ENCODE measurements at regions not wholly inside any gene's neighbourhood (a gene's known extent, or its start where the extent isn't known, plus 50 kb on each side); places are given as distances from the start of the nearest gene placed in this dataset.
"Not testable (repeated sequence)": the region's sequence is repeated elsewhere in the genome, so short reads cannot be mapped to it uniquely, and the experiment has no call there.

- ChIA-PET CTCF (interaction anchor here (0.5 kb wide), 1 partner anchor 236 kb away, joined by 6 read pairs; no protein-coding TSS in a partner anchor), POLR2A (no interaction called here)
- no peaks in the 10 kb centered on the region for H3K4me1 Mint-ChIP-seq
- H3K27me3 Mint-ChIP-seq, result no peaks in the 10 kb centered on the region
- peaks cover 12% of the 10 kb centered on the region for H3K9me3 Mint-ChIP-seq
- DNase-seq, result no peak
- no peaks in the 10 kb centered on the region for H3K36me3 Mint-ChIP-seq (ENCODE audit: low read depth)
- no peak overlapping the region for H3K27ac Mint-ChIP-seq
- no peak overlapping the region for H3K4me3 Mint-ChIP-seq
Measured at GRCh38 chr5:4015709-4016108, 420.1 kb downstream of the IRX1 start.

GRCh38 chr5:4017076-4017803, 421.6 kb downstream of the IRX1 start:
- Mint-ChIP-seq H3K4me3 (no peak overlapping the region), H3K4me1 (no peaks in the 10 kb centered on the region), H3K27ac (no peak overlapping the region), H3K9me3 (peaks cover 12% of the 10 kb centered on the region), H3K36me3 (ENCODE audit: low read depth) (no peaks in the 10 kb centered on the region), H3K27me3 (no peaks in the 10 kb centered on the region)
- no peak for DNase-seq
- CTCF ChIA-PET, result no interaction called here
- POLR2A ChIA-PET, result interaction anchor here (0.6 kb wide), 1 partner anchor 377 kb away, joined by 4 read pairs; no protein-coding TSS in a partner anchor

GRCh38 chr5:4018007-4018406, 422.4 kb downstream of the IRX1 start:
- Mint-ChIP-seq H3K27me3 (no peaks in the 10 kb centered on the region), H3K27ac (no peak overlapping the region), H3K4me3 (no peak overlapping the region), H3K4me1 (no peaks in the 10 kb centered on the region), H3K36me3 (ENCODE audit: low read depth) (no peaks in the 10 kb centered on the region), H3K9me3 (peaks cover 12% of the 10 kb centered on the region)
- CTCF ChIA-PET, result no interaction called here
- POLR2A ChIA-PET, result interaction anchor here (0.6 kb wide), 1 partner anchor 377 kb away, joined by 4 read pairs; no protein-coding TSS in a partner anchor
- no peak for DNase-seq

- Mint-ChIP-seq H3K4me1 (no peaks in the 10 kb centered on the region), H3K4me3 (no peak overlapping the region), H3K36me3 (ENCODE audit: low read depth) (no peaks in the 10 kb centered on the region), H3K27ac (no peak overlapping the region), H3K9me3 (peaks cover 12% of the 10 kb centered on the region), H3K27me3 (no peaks in the 10 kb centered on the region)
- no peak for DNase-seq
- CTCF ChIA-PET, result no interaction called here
- POLR2A ChIA-PET, result no interaction called here
Measured at GRCh38 chr5:4019009-4019769, 423.6 kb downstream of the IRX1 start.

- POLR2A ChIA-PET, result no interaction called here
- H3K36me3 Mint-ChIP-seq (ENCODE audit: low read depth), result no peaks in the 10 kb centered on the region
- H3K27ac Mint-ChIP-seq, result no peak overlapping the region
- CTCF ChIA-PET, result no interaction called here
- H3K9me3 Mint-ChIP-seq, result peaks cover 12% of the 10 kb centered on the region
- no peaks in the 10 kb centered on the region for H3K4me1 Mint-ChIP-seq
- H3K27me3 Mint-ChIP-seq, result no peaks in the 10 kb centered on the region
- H3K4me3 Mint-ChIP-seq, result no peak overlapping the region
- DNase-seq, result no peak
Measured at GRCh38 chr5:4019841-4020240, 424.2 kb downstream of the IRX1 start.

- Mint-ChIP-seq H3K4me1 (no peaks in the 10 kb centered on the region), H3K27ac (no peak overlapping the region), H3K36me3 (ENCODE audit: low read depth) (no peaks in the 10 kb centered on the region), H3K4me3 (no peak overlapping the region), H3K9me3 (peaks cover 12% of the 10 kb centered on the region), H3K27me3 (no peaks in the 10 kb centered on the region)
- no peak for DNase-seq
- CTCF ChIA-PET, result no interaction called here
- POLR2A ChIA-PET, result no interaction called here
Measured at GRCh38 chr5:4020400-4020799, 424.8 kb downstream of the IRX1 start.

GRCh38 chr5:4022056-4022670, 426.5 kb downstream of the IRX1 start:
- CTCF ChIA-PET, result no interaction called here
- DNase-seq, result no peak
- no peaks in the 10 kb centered on the region for H3K36me3 Mint-ChIP-seq (ENCODE audit: low read depth)
- H3K9me3 Mint-ChIP-seq, result peaks cover 9% of the 10 kb centered on the region
- POLR2A ChIA-PET, result interaction anchor here (0.6 kb wide), 1 partner anchor 38 kb away, joined by 3 read pairs; no protein-coding TSS in a partner anchor
- H3K4me1 Mint-ChIP-seq, result no peaks in the 10 kb centered on the region
- H3K4me3 Mint-ChIP-seq, result no peak overlapping the region
- no peaks in the 10 kb centered on the region for H3K27me3 Mint-ChIP-seq
- no peak overlapping the region for H3K27ac Mint-ChIP-seq

GRCh38 chr5:4023091-4023752, 427.6 kb downstream of the IRX1 start:
- Mint-ChIP-seq H3K27ac (no peak overlapping the region), H3K4me3 (no peak overlapping the region), H3K36me3 (ENCODE audit: low read depth) (no peaks in the 10 kb centered on the region), H3K4me1 (no peaks in the 10 kb centered on the region), H3K9me3 (peaks cover 9% of the 10 kb centered on the region), H3K27me3 (no peaks in the 10 kb centered on the region)
- no peak for DNase-seq
- ChIA-PET CTCF (no interaction called here), POLR2A (no interaction called here)

GRCh38 chr5:4023753-4024335, 428.2 kb downstream of the IRX1 start:
- Mint-ChIP-seq H3K4me3 (no peak overlapping the region), H3K27ac (no peak overlapping the region), H3K9me3 (peaks cover 6% of the 10 kb centered on the region), H3K27me3 (no peaks in the 10 kb centered on the region), H3K4me1 (no peaks in the 10 kb centered on the region), H3K36me3 (ENCODE audit: low read depth) (no peaks in the 10 kb centered on the region)
- DNase-seq, result no peak
- CTCF ChIA-PET, result no interaction called here
- POLR2A ChIA-PET, result no interaction called here

GRCh38 chr5:4027088-4027734, 431.6 kb downstream of the IRX1 start:
- peaks cover 4% of the 10 kb centered on the region for H3K9me3 Mint-ChIP-seq
- no peaks in the 10 kb centered on the region for H3K36me3 Mint-ChIP-seq (ENCODE audit: low read depth)
- no peak overlapping the region for H3K4me3 Mint-ChIP-seq
- no peak overlapping the region for H3K27ac Mint-ChIP-seq
- H3K27me3 Mint-ChIP-seq, result peaks cover 2% of the 10 kb centered on the region
- H3K4me1 Mint-ChIP-seq, result no peaks in the 10 kb centered on the region
- CTCF ChIA-PET, result interaction anchor here (0.6 kb wide), 1 partner anchor 20 kb away, joined by 4 read pairs; no protein-coding TSS in a partner anchor
- POLR2A ChIA-PET, result no interaction called here
- no peak for DNase-seq

GRCh38 chr5:4028384-4028783, 432.8 kb downstream of the IRX1 start:
- no peaks in the 10 kb centered on the region for H3K36me3 Mint-ChIP-seq (ENCODE audit: low read depth)
- no peak overlapping the region for H3K4me3 Mint-ChIP-seq
- peaks cover 4% of the 10 kb centered on the region for H3K9me3 Mint-ChIP-seq
- H3K4me1 Mint-ChIP-seq, result no peaks in the 10 kb centered on the region
- CTCF ChIA-PET, result no interaction called here
- POLR2A ChIA-PET, result no interaction called here
- no peak for DNase-seq
- H3K27ac Mint-ChIP-seq, result no peak overlapping the region
- H3K27me3 Mint-ChIP-seq, result peaks cover 2% of the 10 kb centered on the region

GRCh38 chr5:4033546-4033945, 437.9 kb downstream of the IRX1 start:
- H3K36me3 Mint-ChIP-seq (ENCODE audit: low read depth); CTCF ChIA-PET; DNase-seq; POLR2A ChIA-PET; H3K27me3 Mint-ChIP-seq; H3K4me3 Mint-ChIP-seq; H3K4me1 Mint-ChIP-seq; H3K27ac Mint-ChIP-seq; H3K9me3 Mint-ChIP-seq: not testable (repeated sequence)
